LNCaP clone FGC (cell line): ENCODE measurements at regions not wholly inside any gene's neighbourhood (a gene's known extent, or its start where the extent isn't known, plus 50 kb on each side); places are given as distances from the start of the nearest gene placed in this dataset.

Experiments
- DNase-seq: peaks from one replicate; pipeline ENCODE4 v3.0.0-alpha.2; 2011; ENCODE audit warnings: low read depth
- H3K4me3 ChIP-seq: 2 replicates; pipeline ENCODE4 v1.5.1; 2011; ENCODE audit warnings: mild to moderate bottlenecking, low read depth, low read length, control low read depth
- CTCF ChIP-seq: IDR thresholded peaks from 2 replicates; pipeline ENCODE4 v1.5.1; 2012; ENCODE audit warnings: mild to moderate bottlenecking; ENCODE audit not compliant: control insufficient read depth, insufficient read depth; ENCODE audit errors: extremely low read depth

GRCh38 chr16:22751104-22751667, 62.8 kb upstream of the HS3ST2 start:
- no peak for DNase-seq
- no peak overlapping the region for H3K4me3 ChIP-seq
- TF ChIP-seq CTCF: no peak

DNA sequence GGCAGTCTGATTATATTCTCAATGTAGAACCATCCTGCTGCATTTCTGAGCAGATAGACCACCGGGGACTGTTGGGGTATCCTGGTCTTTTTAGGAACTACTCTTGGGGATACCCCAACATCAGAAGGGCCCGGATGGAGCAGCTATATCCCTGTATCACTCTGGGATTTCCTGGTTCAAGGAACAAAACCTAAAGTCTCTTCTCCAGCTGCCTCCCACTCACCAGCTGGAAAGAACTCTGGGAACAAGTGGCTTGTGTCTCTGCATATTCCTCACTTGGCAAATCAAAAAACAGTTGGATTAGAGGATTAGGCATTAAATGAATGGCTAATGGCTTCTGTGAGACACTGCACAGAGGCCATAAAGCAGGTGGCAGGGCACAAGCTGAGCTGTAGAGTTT, 62.3 kb upstream of the HS3ST2 start:
- no peak overlapping the region for H3K4me3 ChIP-seq
- TF ChIP-seq CTCF: no peak
- no peak for DNase-seq

DNA sequence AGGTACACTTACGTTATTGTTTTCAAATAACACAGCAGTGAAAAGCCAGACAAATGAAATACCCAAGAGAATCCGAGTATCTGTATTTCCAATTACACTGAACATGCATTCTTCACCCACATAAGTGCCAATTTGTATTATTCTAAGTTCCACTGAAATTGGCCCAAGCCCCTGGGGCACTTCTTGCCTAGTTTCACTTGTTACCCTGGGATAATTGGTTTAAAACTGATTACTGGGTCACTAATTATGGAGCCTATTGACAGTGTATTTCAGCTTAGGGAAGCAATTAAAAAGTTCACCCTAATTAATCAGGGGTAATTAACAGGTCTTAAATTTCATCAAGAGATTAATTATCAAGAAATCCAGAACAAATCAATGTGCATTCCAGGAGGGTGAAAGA, 60.5 kb upstream of the HS3ST2 start:
- no peak for DNase-seq
- no peak overlapping the region for H3K4me3 ChIP-seq
- no peak for TF ChIP-seq CTCF

- no peak for TF ChIP-seq CTCF
- DNase-seq: no peak
- H3K4me3 ChIP-seq: no peak overlapping the region
These were observed 59.4 kb upstream of the HS3ST2 start for GRCh38 chr16:22754577-22754976.

GRCh38 chr16:22757202-22757601, 56.8 kb upstream of the HS3ST2 start:
- DNase-seq: no peak

GRCh38 chr16:22762486-22762885, 51.5 kb upstream of the HS3ST2 start:
- TF ChIP-seq CTCF: no peak
- DNase-seq: no peak
- no peak overlapping the region for H3K4me3 ChIP-seq

More at GRCh38 chr16:22757202-22757601, 56.8 kb upstream of the HS3ST2 start:
- no peak for TF ChIP-seq CTCF
- H3K4me3 ChIP-seq: no peak overlapping the region

DNA sequence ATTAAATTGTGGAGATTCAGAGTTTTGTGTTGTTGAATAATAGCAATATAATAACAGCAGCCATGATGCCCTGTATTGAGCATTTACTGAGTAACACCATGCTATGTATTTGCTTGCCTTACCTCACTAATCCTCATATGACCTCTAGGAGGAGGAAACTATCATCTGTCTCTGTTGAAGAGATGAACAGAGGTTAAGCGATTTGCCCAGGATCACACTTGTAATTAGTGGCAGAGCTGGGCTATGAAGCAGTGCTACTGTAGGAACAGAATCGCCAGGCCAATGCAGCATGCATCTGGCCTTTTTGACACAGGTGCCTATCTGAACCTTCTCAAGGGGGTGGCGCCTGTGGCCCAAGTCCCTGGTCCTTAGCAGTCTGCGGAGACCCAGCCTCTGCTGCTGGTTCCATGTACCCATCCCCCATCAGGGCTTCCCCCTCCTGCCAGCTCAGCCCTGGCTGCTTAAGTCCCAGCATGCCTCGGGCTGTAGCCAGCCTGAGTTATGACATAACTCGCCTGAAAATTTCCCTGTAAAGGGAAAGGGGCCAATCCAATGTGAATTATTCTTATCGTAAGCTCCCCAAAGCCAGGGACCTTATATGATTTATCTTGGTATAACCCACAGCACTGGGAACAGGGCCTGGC, 50.4 kb upstream of the HS3ST2 start:
- no peak for TF ChIP-seq CTCF
- no peak for DNase-seq
- H3K4me3 ChIP-seq: no peak overlapping the region
